Neural progenitor cell (in vitro differentiated cells): ENCODE measurements at regions not wholly inside any gene's neighbourhood (a gene's known extent, or its start where the extent isn't known, plus 50 kb on each side); places are given as distances from the start of the nearest gene placed in this dataset.
A peak's percentile ranks its signal among the peaks of the same experiment; 100 is the strongest.

Experiments
- DNase-seq: peaks from one replicate; pipeline ENCODE4 v3.0.0-alpha.2; 2016; ENCODE audit warnings: low spot score
- H2AFZ ChIP-seq: fragments of 200-600 bp; sonication (generic); replicated peaks from 2 replicates; pipeline ENCODE4 v1.6.1; 2016; ENCODE audit warnings: antibody characterized with exemption
- H3F3A ChIP-seq: fragments of 200-600 bp; sonication (generic); 2 replicates; pipeline ENCODE4 v1.6.1; 2016; ENCODE audit warnings: antibody characterized with exemption, low read depth
- H3K27ac ChIP-seq: fragments of 200-600 bp; sonication (generic); 2 replicates; pipeline ENCODE4 v1.5.1; 2016; ENCODE audit warnings: mild to moderate bottlenecking
- H3K27me3 ChIP-seq: fragments of 200-600 bp; sonication (generic); 2 replicates; pipeline ENCODE4 v1.6.1; 2016; ENCODE audit warnings: mild to moderate bottlenecking, moderate library complexity
- H3K36me3 ChIP-seq: fragments of 200-600 bp; sonication (generic); 2 replicates; pipeline ENCODE4 v1.5.1; 2016
- H3K4me1 ChIP-seq: fragments of 200-600 bp; sonication (generic); 2 replicates; pipeline ENCODE4 v1.6.1; 2016; ENCODE audit warnings: mixed run types
- H3K4me2 ChIP-seq: fragments of 200-600 bp; sonication (generic); 2 replicates; pipeline ENCODE4 v1.6.1; 2016
- H3K4me3 ChIP-seq: fragments of 200-600 bp; sonication (generic); 2 replicates; pipeline ENCODE4 v1.5.1; 2016
- H3K79me2 ChIP-seq: fragments of 200-600 bp; sonication (generic); 2 replicates; pipeline ENCODE4 v1.6.1; 2016; ENCODE audit warnings: low read depth
- H3K9ac ChIP-seq: fragments of 200-600 bp; sonication (generic); 2 replicates; pipeline ENCODE4 v1.6.1; 2016
- H3K9me3 ChIP-seq: fragments of 200-600 bp; sonication (generic); 2 replicates; pipeline ENCODE4 v1.5.1; 2016; ENCODE audit warnings: low read depth
- H4K20me1 ChIP-seq: fragments of 200-600 bp; sonication (generic); 2 replicates; pipeline ENCODE4 v1.6.1; 2016; ENCODE audit warnings: low read depth
- H3K27ac Mint-ChIP-seq: 3 replicates; pipeline ENCODE4 v1.8.0; 2021; ENCODE audit warnings: mixed read lengths
- H3K27me3 Mint-ChIP-seq: 2 replicates; pipeline ENCODE4 v1.8.0; 2022; ENCODE audit warnings: low read depth, mild to moderate bottlenecking, inconsistent platforms, moderate library complexity, mixed read lengths; ENCODE audit not compliant: insufficient read depth
- H3K36me3 Mint-ChIP-seq: 3 replicates; pipeline ENCODE4 v1.8.0; 2021; ENCODE audit warnings: mixed read lengths
- H3K4me1 Mint-ChIP-seq: 3 replicates; pipeline ENCODE4 v1.8.0; 2021; ENCODE audit warnings: mixed read lengths
- H3K4me3 Mint-ChIP-seq: 3 replicates; pipeline ENCODE4 v1.8.0; 2021; ENCODE audit warnings: mild to moderate bottlenecking, moderate library complexity, mixed read lengths
- H3K9me3 Mint-ChIP-seq: 3 replicates; pipeline ENCODE4 v1.8.0; 2020; ENCODE audit warnings: mixed read lengths
- CTCF ChIP-seq: fragments of 200-600 bp; sonication (generic); IDR thresholded peaks from 2 replicates; pipeline ENCODE4 v1.5.1; 2017; ENCODE audit warnings: antibody characterized with exemption, mild to moderate bottlenecking
- EZH2 ChIP-seq: fragments of 200-600 bp; sonication (generic); IDR thresholded peaks from 2 replicates; pipeline ENCODE4 v1.6.1; 2017; ENCODE audit warnings: antibody characterized with exemption, mild to moderate bottlenecking, moderate library complexity
- EZH2phosphoT487 ChIP-seq: fragments of 200-600 bp; sonication (generic); IDR thresholded peaks from 2 replicates; pipeline ENCODE4 v1.6.1; 2017; ENCODE audit warnings: antibody characterized with exemption

DNA sequence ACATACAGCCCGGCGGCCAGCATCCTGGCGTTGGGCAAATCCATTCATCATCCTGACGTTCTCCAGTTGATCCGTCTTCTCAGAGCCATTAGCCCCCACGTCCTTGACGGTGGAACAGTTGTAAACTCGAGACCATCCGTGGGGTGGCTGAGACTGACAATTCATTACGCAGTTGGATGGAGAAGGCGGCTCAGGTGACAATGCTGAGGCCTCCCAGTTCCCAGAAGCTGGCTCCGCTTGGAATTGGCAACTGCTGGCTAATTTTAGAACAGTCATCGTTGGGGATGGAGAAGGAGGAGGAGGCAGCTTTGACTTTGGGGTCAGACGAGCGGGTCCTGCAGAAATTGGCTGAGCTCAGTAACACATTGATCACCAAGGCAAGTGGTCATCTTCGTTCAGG is 186.5 kb downstream of the PHETA1 start:
- no peak overlapping the region for H3K4me2 ChIP-seq
- no peak overlapping the region for H2AFZ ChIP-seq
- no peak overlapping the region for H3K4me3 ChIP-seq
- no peak for DNase-seq
- peaks cover 7% of the 10 kb centered on the region for H4K20me1 ChIP-seq
- Mint-ChIP-seq H3K27ac (no peak overlapping the region), H3K4me3 (no peak overlapping the region), H3K4me1 (peaks cover 29% of the 10 kb centered on the region), H3K36me3 (no peaks in the 10 kb centered on the region), H3K9me3 (no peaks in the 10 kb centered on the region), H3K27me3 (no peaks in the 10 kb centered on the region)
- no peaks in the 10 kb centered on the region for H3F3A ChIP-seq
- TF ChIP-seq EZH2 (no peak), CTCF (no peak), EZH2phosphoT487 (no peak)
- no peaks in the 10 kb centered on the region for H3K4me1 ChIP-seq
- H3K9ac ChIP-seq, result no peak overlapping the region
- no peak overlapping the region for H3K27ac ChIP-seq
- H3K9me3 ChIP-seq, result no peaks in the 10 kb centered on the region
- H3K79me2 ChIP-seq, result no peaks in the 10 kb centered on the region
- H3K36me3 ChIP-seq, result no peaks in the 10 kb centered on the region
- no peaks in the 10 kb centered on the region for H3K27me3 ChIP-seq

GRCh38 chr12:111181143-111181726 is 187.7 kb downstream of the PHETA1 start:
- DNase-seq, result no peak
- no peaks in the 10 kb centered on the region for H3K4me1 ChIP-seq
- H2AFZ ChIP-seq, result no peak overlapping the region
- Mint-ChIP-seq H3K4me1 (peaks cover 28% of the 10 kb centered on the region), H3K27ac (no peak overlapping the region), H3K27me3 (no peaks in the 10 kb centered on the region), H3K36me3 (no peaks in the 10 kb centered on the region), H3K9me3 (no peaks in the 10 kb centered on the region), H3K4me3 (no peak overlapping the region)
- no peaks in the 10 kb centered on the region for H3F3A ChIP-seq
- TF ChIP-seq EZH2, result no peak
- TF ChIP-seq CTCF, result no peak
- TF ChIP-seq EZH2phosphoT487, result no peak
- H3K36me3 ChIP-seq, result no peaks in the 10 kb centered on the region
- peaks cover 7% of the 10 kb centered on the region for H4K20me1 ChIP-seq
- no peak overlapping the region for H3K27ac ChIP-seq
- no peaks in the 10 kb centered on the region for H3K27me3 ChIP-seq
- no peak overlapping the region for H3K9ac ChIP-seq
- no peaks in the 10 kb centered on the region for H3K9me3 ChIP-seq
- no peak overlapping the region for H3K4me3 ChIP-seq
- no peak overlapping the region for H3K4me2 ChIP-seq
- no peaks in the 10 kb centered on the region for H3K79me2 ChIP-seq

DNA sequence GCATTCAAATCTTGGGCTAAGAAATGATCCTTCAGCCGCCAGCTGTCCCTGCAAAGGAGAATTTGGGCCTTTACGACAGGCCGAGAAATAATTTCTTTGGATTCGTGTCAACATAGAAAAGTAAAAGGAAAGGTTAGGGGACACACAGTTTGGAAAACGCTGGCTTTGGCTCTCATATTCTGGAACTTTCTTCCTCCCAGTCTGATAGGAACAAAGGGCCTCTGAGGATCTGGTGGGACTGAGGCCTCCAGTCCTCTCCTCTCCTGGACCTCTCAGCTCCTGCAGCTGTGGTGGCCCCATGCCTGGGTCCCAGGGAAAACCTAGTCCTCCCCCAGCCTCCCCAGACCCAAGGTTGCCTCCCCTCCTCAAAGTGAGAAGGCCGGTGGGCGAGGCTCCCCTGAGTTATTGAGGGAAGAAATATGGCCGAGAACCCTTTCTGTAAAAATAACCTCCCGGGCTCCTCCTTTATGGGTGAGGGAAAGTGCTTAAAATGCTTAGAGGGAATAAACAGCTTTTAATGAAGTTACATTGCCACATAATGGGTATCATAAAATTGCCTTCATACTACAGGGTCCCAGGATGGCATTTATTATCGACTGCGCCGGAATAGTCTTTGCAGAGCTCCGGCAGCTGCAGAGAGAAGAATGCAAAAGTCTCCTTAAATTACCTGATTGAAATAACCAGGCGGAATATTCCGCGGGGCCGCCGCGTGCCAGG is 188.3 kb downstream of the PHETA1 start:
- Histone ChIP-seq H3K79me2 (no peaks in the 10 kb centered on the region), H3K36me3 (no peaks in the 10 kb centered on the region), H3K27ac (no peak overlapping the region), H3K9ac (no peak overlapping the region), H3K27me3 (no peaks in the 10 kb centered on the region), H3F3A (no peaks in the 10 kb centered on the region), H3K4me1 (no peaks in the 10 kb centered on the region), H3K4me3 (no peak overlapping the region), H4K20me1 (peaks cover 7% of the 10 kb centered on the region), H3K4me2 (no peak overlapping the region), H3K9me3 (no peaks in the 10 kb centered on the region), H2AFZ (no peak overlapping the region)
- Mint-ChIP-seq H3K36me3 (no peaks in the 10 kb centered on the region), H3K9me3 (no peaks in the 10 kb centered on the region), H3K4me1 (peaks cover 28% of the 10 kb centered on the region), H3K4me3 (no peak overlapping the region), H3K27me3 (no peaks in the 10 kb centered on the region), H3K27ac (peak overlapping the region; percentile 72)
- no peak for DNase-seq
- TF ChIP-seq EZH2 (no peak), CTCF (no peak), EZH2phosphoT487 (no peak)
